ENCODE measurements at regions not wholly inside any gene's neighbourhood (a gene's known extent, or its start where the extent isn't known, plus 50 kb on each side); places are given as distances from the start of the nearest gene placed in this dataset.
"Not testable (repeated sequence)": the region's sequence is repeated elsewhere in the genome, so short reads cannot be mapped to it uniquely, and the experiment has no call there.

GRCh38 chr13:108083056-108083455 lies 132.3 kb downstream of the LIG4 start:
- Histone ChIP-seq H3K4me3 (no peak overlapping the region), H3K27ac (no peak overlapping the region), H3K27me3 (no peaks in the 10 kb centered on the region), H3K4me1 (no peaks in the 10 kb centered on the region), H3K9me3 (no peaks in the 10 kb centered on the region), H3K36me3 (no peaks in the 10 kb centered on the region)
- TF ChIP-seq POLR2A (IDR thresholded peaks at IDR 0.05) (no peak), EP300 (IDR thresholded peaks at IDR 0.05) (no peak), POLR2AphosphoS5 (IDR thresholded peaks at IDR 0.05) (no peak), CTCF (IDR thresholded peaks at IDR 0.05) (no peak)
- WGBS, 5 donors = 0 to 20% (median 6%) methylated on average over 2 of the region's 2 CpGs
- no peak for DNase-seq
- intact Hi-C loops (cut with DNase I; ENCODE audit: low total_unique reads) = no loop called here

GRCh38 chr13:108082481-108082880 lies 132.9 kb downstream of the LIG4 start:
- Histone ChIP-seq H3K27me3 (no peaks in the 10 kb centered on the region), H3K9me3 (peaks cover 0 to 2% (median under 1%) of the 10 kb centered on the region in 4 donors), H3K36me3 (no peaks in the 10 kb centered on the region), H3K27ac (no peak overlapping the region), H3K4me3 (no peak overlapping the region), H3K4me1 (no peaks in the 10 kb centered on the region)
- no peak for DNase-seq
- TF ChIP-seq EP300 (IDR thresholded peaks at IDR 0.05) (no peak), POLR2A (IDR thresholded peaks at IDR 0.05) (no peak), POLR2AphosphoS5 (IDR thresholded peaks at IDR 0.05) (no peak), CTCF (IDR thresholded peaks at IDR 0.05) (no peak)
- 63 to 75% (median 67%) methylated on average over 4 of the region's 4 CpGs for WGBS, 5 donors
- intact Hi-C loops (cut with DNase I; ENCODE audit: low total_unique reads) = no loop called here

GRCh38 chr13:108077284-108077683 lies 138.1 kb downstream of the LIG4 start:
- DNase-seq = no peak
- Histone ChIP-seq H3K4me3 (no peak overlapping the region), H3K9me3 (peaks cover 0 to 19% (median 4%) of the 10 kb centered on the region in 4 donors), H3K27ac (no peak overlapping the region), H3K36me3 (no peaks in the 10 kb centered on the region), H3K27me3 (no peaks in the 10 kb centered on the region), H3K4me1 (no peaks in the 10 kb centered on the region)
- TF ChIP-seq EP300 (IDR thresholded peaks at IDR 0.05) (no peak), CTCF (IDR thresholded peaks at IDR 0.05) (no peak), POLR2A (IDR thresholded peaks at IDR 0.05) (no peak), POLR2AphosphoS5 (IDR thresholded peaks at IDR 0.05) (no peak)
- 68 to 94% (median 89%) methylated on average over 1 of the region's 1 CpG for WGBS, 5 donors
- intact Hi-C loops (cut with DNase I; ENCODE audit: low total_unique reads) = no loop called here

GRCh38 chr13:108074429-108074828 lies 140.9 kb downstream of the LIG4 start:
- H3K27me3 ChIP-seq; H3K36me3 ChIP-seq; intact Hi-C loops (cut with DNase I; ENCODE audit: low total_unique reads); H3K4me1 ChIP-seq; H3K27ac ChIP-seq; H3K4me3 ChIP-seq; DNase-seq: not testable (repeated sequence)
- 69 to 98% (median 74%) methylated on average over 5 of the region's 5 CpGs for WGBS, 5 donors
- H3K9me3 ChIP-seq = peaks cover 0 to 29% (median 6%) of the 10 kb centered on the region in 4 donors

- Histone ChIP-seq H3K4me3 (no peak overlapping the region), H3K9me3 (peaks cover 0 to 30% (median 15%) of the 10 kb centered on the region in 4 donors), H3K4me1 (no peaks in the 10 kb centered on the region), H3K27me3 (no peaks in the 10 kb centered on the region), H3K36me3 (no peaks in the 10 kb centered on the region), H3K27ac (no peak overlapping the region)
- whole genome bisulfite sequencing, 5 donors = 48 to 63% (median 54%) methylated on average over 5 of the region's 5 CpGs
- DNase-seq = no peak
- TF ChIP-seq POLR2AphosphoS5 (IDR thresholded peaks at IDR 0.05) = no peak
- TF ChIP-seq CTCF (IDR thresholded peaks at IDR 0.05) = no peak
- no peak for TF ChIP-seq POLR2A (IDR thresholded peaks at IDR 0.05)
- no peak for TF ChIP-seq EP300 (IDR thresholded peaks at IDR 0.05)
- intact Hi-C loops (cut with DNase I; ENCODE audit: low total_unique reads) = no loop called here
These were observed 144.4 kb downstream of the LIG4 start for GRCh38 chr13:108070925-108071324.
